ENCODE measurements at regions not wholly inside any gene's neighbourhood (a gene's known extent, or its start where the extent isn't known, plus 50 kb on each side); places are given as distances from the start of the nearest gene placed in this dataset.

GRCh38 chr10:58052772-58053171 is 214.9 kb downstream of the IPMK start:
- no peak for TF ChIP-seq POLR2A (IDR thresholded peaks at IDR 0.05)
- TF ChIP-seq, protein P1, sequence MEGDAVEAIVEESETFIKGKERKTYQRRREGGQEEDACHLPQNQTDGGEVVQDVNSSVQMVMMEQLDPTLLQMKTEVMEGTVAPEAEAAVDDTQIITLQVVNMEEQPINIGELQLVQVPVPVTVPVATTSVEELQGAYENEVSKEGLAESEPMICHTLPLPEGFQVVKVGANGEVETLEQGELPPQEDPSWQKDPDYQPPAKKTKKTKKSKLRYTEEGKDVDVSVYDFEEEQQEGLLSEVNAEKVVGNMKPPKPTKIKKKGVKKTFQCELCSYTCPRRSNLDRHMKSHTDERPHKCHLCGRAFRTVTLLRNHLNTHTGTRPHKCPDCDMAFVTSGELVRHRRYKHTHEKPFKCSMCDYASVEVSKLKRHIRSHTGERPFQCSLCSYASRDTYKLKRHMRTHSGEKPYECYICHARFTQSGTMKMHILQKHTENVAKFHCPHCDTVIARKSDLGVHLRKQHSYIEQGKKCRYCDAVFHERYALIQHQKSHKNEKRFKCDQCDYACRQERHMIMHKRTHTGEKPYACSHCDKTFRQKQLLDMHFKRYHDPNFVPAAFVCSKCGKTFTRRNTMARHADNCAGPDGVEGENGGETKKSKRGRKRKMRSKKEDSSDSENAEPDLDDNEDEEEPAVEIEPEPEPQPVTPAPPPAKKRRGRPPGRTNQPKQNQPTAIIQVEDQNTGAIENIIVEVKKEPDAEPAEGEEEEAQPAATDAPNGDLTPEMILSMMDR (IDR thresholded peaks at IDR 0.05): no peak

Measured in esophagus squamous epithelium (tissue), 4 donors.